Mesendoderm (in vitro differentiated cells): ENCODE measurements at regions not wholly inside any gene's neighbourhood (a gene's known extent, or its start where the extent isn't known, plus 50 kb on each side); places are given as distances from the start of the nearest gene placed in this dataset.
"Not testable (repeated sequence)": the region's sequence is repeated elsewhere in the genome, so short reads cannot be mapped to it uniquely, and the experiment has no call there.

ENCODE experiments used
- DNase-seq: peaks from one replicate; pipeline ENCODE4 v3.0.0; 2013
- H2AK5ac ChIP-seq: 2 replicates; pipeline ENCODE4 v1.6.1; 2013; ENCODE audit warnings: low read length, inconsistent platforms
- H2BK120ac ChIP-seq: 2 replicates; pipeline ENCODE4 v1.6.1; 2013; ENCODE audit warnings: low read depth, mild to moderate bottlenecking, low read length, moderate library complexity, mixed read lengths
- H2BK15ac ChIP-seq: replicated peaks from 2 replicates; pipeline ENCODE4 v1.6.1; 2013; ENCODE audit warnings: low read depth, mild to moderate bottlenecking, moderate library complexity
- H2BK5ac ChIP-seq: 2 replicates; pipeline ENCODE4 v1.6.1; 2013; ENCODE audit warnings: low read length, inconsistent platforms
- H3K18ac ChIP-seq: 2 replicates; pipeline ENCODE4 v1.6.1; 2013; ENCODE audit warnings: mild to moderate bottlenecking, low read length, mixed read lengths
- H3K23ac ChIP-seq: one replicate; pipeline ENCODE4 v1.6.1; 2013; ENCODE audit warnings: low read length
- H3K27ac ChIP-seq: 2 replicates; pipeline ENCODE4 v1.5.1; 2013; ENCODE audit warnings: low read depth, mild to moderate bottlenecking, inconsistent platforms, low read length, moderate library complexity
- H3K27me3 ChIP-seq: 2 replicates; pipeline ENCODE4 v1.6.1; 2013; ENCODE audit warnings: low read length, control low read depth, mild to moderate bottlenecking, inconsistent platforms; ENCODE audit not compliant: insufficient read depth, poor library complexity
- H3K36me3 ChIP-seq: 2 replicates; pipeline ENCODE4 v1.6.1; 2013; ENCODE audit warnings: low read length, inconsistent platforms; ENCODE audit not compliant: control insufficient read depth, insufficient read depth
- H3K4ac ChIP-seq: one replicate; pipeline ENCODE4 v1.6.1; 2013; ENCODE audit warnings: low read depth, mild to moderate bottlenecking, low read length, moderate library complexity
- H3K4me1 ChIP-seq: 2 replicates; pipeline ENCODE4 v1.6.1; 2013; ENCODE audit warnings: low read depth, low read length, inconsistent platforms; ENCODE audit not compliant: control insufficient read depth
- H3K4me2 ChIP-seq: 2 replicates; pipeline ENCODE4 v1.6.1; 2013; ENCODE audit warnings: low read length
- H3K4me3 ChIP-seq: 2 replicates; pipeline ENCODE4 v1.5.1; 2013; ENCODE audit warnings: mild to moderate bottlenecking, low read length
- H3K56ac ChIP-seq: one replicate; pipeline ENCODE4 v1.6.1; 2013; ENCODE audit warnings: low read length
- H3K79me1 ChIP-seq: 2 replicates; pipeline ENCODE4 v1.6.1; 2013; ENCODE audit warnings: low read length, inconsistent platforms
- H3K79me2 ChIP-seq: 2 replicates; pipeline ENCODE4 v1.6.1; 2013; ENCODE audit warnings: mild to moderate bottlenecking, low read length; ENCODE audit not compliant: control insufficient read depth, insufficient read depth
- H3K9ac ChIP-seq: 2 replicates; pipeline ENCODE4 v1.6.1; 2013; ENCODE audit warnings: low read length, inconsistent platforms
- H4K5ac ChIP-seq: one replicate; pipeline ENCODE4 v1.6.1; 2013; ENCODE audit warnings: low read length
- H4K8ac ChIP-seq: one replicate; pipeline ENCODE4 v1.6.1; 2013; ENCODE audit warnings: low read depth, mild to moderate bottlenecking, control low read depth, low read length, moderate library complexity
- WGBS: extraction: QIAGEN DNeasy Blood & Tissue Kit; methylation state at CpG from one replicate; pipeline ENCODE4 v1.1.7; 2013; ENCODE audit warnings: low lambda C conversion rate, missing lambda C conversion rate; ENCODE audit not compliant: insufficient coverage; ENCODE audit errors: extremely low coverage; 5-methylcytosine and 5-hydroxymethylcytosine counted together

DNA sequence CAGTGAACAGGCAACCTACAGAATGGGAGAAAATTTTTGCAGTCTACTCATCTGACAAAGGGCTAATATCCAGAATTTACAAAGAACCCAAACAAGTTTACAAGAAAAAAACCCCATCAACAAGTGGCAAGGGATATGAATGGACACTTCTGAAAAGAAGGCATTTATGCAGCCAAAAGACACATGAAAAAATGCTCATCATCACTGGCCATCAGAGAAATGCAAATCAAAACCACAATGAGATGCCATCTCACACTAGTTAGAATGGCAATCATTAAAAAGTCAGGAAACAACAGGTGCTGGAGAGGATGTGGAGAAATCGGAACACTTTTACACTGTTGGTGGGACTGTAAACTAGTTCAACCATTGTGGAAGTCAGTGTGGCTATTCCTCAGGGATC lies 80.3 kb downstream of the ZNF474 start:
- not testable (repeated sequence) for H2AK5ac ChIP-seq, H3K4me3 ChIP-seq, H3K27me3 ChIP-seq, H3K4me2 ChIP-seq, H2BK120ac ChIP-seq, H2BK15ac ChIP-seq, H3K23ac ChIP-seq, H3K18ac ChIP-seq, H3K36me3 ChIP-seq, H3K9ac ChIP-seq, H4K8ac ChIP-seq, H3K56ac ChIP-seq, H3K4me1 ChIP-seq, H3K4ac ChIP-seq, H4K5ac ChIP-seq, DNase-seq, H3K79me2 ChIP-seq, H3K79me1 ChIP-seq, H3K27ac ChIP-seq, H2BK5ac ChIP-seq
- WGBS, result no CpG with 5 or more reads among the region's 1 CpG

DNA sequence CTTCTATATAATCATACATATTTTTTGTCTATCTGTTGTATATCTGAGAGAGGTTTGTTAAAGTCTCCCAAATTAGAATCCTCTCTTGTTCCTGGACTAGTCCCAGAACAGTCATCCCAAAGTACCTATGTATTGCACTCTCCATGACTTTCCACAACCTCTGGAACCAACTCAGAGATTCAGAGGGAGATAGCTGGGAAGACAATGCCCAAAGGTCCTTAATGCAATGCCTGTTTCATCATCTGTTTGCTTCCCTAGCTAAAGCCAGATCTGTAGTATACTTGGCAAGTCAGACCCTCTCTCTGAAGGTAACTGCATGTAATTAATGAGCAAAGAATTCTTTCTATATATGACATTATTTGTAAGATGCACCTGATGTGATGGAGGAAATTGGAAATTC lies 89.4 kb downstream of the ZNF474 start:
- Histone ChIP-seq H2BK120ac (no peak overlapping the region), H3K27ac (no peak overlapping the region), H3K4me2 (no peak overlapping the region), H4K8ac (no peak overlapping the region), H2BK5ac (no peak overlapping the region), H3K18ac (no peak overlapping the region), H3K79me2 (no peaks in the 10 kb centered on the region), H3K4me1 (no peaks in the 10 kb centered on the region), H3K27me3 (no peaks in the 10 kb centered on the region), H3K4ac (no peak overlapping the region), H4K5ac (no peak overlapping the region), H3K23ac (no peak overlapping the region), H3K4me3 (no peak overlapping the region), H3K36me3 (no peaks in the 10 kb centered on the region), H3K56ac (no peak overlapping the region), H2AK5ac (no peak overlapping the region), H2BK15ac (no peak overlapping the region), H3K9ac (no peak overlapping the region), H3K79me1 (no peaks in the 10 kb centered on the region)
- DNase-seq, result peak; percentile 24

DNA sequence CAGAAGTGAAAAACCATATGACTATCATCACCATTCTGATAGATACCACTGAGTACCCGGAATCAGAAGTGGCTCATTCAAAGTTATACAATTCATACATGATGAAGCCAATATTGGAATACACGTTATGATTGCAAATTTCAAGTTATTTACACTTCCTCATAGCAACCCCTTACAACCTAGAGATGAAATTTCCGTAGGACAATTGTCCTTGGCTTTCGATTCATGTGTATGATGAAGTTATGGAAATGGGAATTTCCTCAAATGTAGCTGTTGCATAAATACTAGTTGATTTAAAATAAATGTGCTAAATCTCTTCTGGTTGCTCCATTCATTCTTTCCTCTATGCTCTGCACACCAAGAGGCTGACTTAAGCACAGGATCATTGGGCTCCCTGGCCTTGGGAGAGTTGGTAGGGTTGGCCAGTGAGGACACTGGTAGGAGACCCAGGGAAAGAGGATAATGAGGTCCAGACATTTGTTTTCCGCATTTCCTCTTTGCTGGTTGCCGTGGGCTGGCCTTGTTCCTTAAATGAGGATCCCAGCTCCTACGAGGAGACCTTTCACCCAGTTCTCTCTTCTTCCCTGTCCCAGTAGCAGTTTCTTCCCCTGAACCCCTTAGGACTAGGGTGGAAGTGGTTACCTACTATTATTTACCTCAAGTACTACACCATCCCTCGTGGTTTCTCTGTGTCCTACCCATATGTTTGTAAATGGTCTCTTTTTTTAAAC lies 90.3 kb downstream of the ZNF474 start:
- no peaks in the 10 kb centered on the region for H3K79me1 ChIP-seq
- no peak overlapping the region for H2BK5ac ChIP-seq
- no peak overlapping the region for H2AK5ac ChIP-seq
- no peak overlapping the region for H3K4ac ChIP-seq
- H3K4me3 ChIP-seq, result no peak overlapping the region
- no peaks in the 10 kb centered on the region for H3K4me1 ChIP-seq
- no peaks in the 10 kb centered on the region for H3K79me2 ChIP-seq
- H3K27me3 ChIP-seq, result no peaks in the 10 kb centered on the region
- no CpG with 5 or more reads among the region's 8 CpGs for whole genome bisulfite sequencing
- H3K18ac ChIP-seq, result no peak overlapping the region
- H2BK15ac ChIP-seq, result no peak overlapping the region
- no peak overlapping the region for H4K8ac ChIP-seq
- no peak overlapping the region for H2BK120ac ChIP-seq
- H3K36me3 ChIP-seq, result no peaks in the 10 kb centered on the region
- H3K56ac ChIP-seq, result no peak overlapping the region
- H3K27ac ChIP-seq, result no peak overlapping the region
- no peak overlapping the region for H3K23ac ChIP-seq
- no peak for DNase-seq
- H3K9ac ChIP-seq, result no peak overlapping the region
- no peak overlapping the region for H3K4me2 ChIP-seq
- H4K5ac ChIP-seq, result no peak overlapping the region

DNA sequence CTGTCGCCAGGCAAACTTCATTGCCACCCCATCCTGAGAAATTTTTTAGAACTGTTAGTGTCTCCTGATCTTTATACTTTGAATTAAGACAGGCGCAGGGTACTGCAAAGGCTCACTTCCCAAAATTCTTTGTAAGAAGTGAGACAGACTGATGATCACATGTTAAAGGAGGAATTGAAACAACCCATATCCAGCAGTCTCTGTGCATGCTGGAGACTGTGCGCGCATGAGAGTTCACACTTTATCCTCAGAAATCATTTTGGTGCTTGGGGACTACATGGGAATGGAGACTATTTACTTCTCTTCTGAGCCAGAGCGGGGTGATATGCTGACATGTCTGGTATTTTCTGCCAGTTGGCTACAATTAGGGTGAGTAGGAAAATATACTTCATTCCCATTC lies 91.2 kb downstream of the ZNF474 start:
- Histone ChIP-seq H3K23ac (no peak overlapping the region), H3K4me3 (no peak overlapping the region), H3K4ac (no peak overlapping the region), H3K9ac (no peak overlapping the region), H3K79me2 (no peaks in the 10 kb centered on the region), H2BK120ac (no peak overlapping the region), H3K18ac (no peak overlapping the region), H3K36me3 (no peaks in the 10 kb centered on the region), H3K27ac (no peak overlapping the region), H4K8ac (no peak overlapping the region), H3K56ac (no peak overlapping the region), H2AK5ac (no peak overlapping the region), H3K4me2 (no peak overlapping the region), H3K4me1 (no peaks in the 10 kb centered on the region), H3K79me1 (no peaks in the 10 kb centered on the region), H2BK15ac (no peak overlapping the region), H2BK5ac (no peak overlapping the region), H3K27me3 (no peaks in the 10 kb centered on the region), H4K5ac (no peak overlapping the region)
- WGBS, result no CpG with 5 or more reads among the region's 5 CpGs
- DNase-seq, result no peak

DNA sequence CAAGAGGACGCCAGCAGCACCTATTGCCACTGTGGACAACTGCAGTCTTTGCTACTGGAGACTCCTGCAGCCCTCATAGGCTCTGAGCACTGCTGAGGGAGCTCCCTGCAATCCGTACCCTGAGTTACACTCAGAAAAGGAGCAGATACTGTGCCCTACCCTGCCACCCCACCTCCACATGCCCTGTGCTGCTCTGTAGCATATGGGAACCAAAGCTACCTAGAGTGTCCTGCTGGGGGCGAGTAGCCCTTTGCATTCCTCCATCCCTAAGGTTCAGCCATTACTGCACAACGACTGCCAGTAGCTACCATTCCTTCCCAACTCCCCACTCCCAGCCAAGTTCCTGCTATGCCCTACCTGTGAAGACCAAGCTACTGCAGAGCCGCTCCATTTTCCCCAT lies 90.2 kb upstream of the SNCAIP start:
- Histone ChIP-seq H3K79me2 (no peaks in the 10 kb centered on the region), H3K27me3 (no peaks in the 10 kb centered on the region), H2BK5ac (no peak overlapping the region), H3K9ac (no peak overlapping the region), H2BK15ac (no peak overlapping the region), H3K4me1 (no peaks in the 10 kb centered on the region), H3K79me1 (no peaks in the 10 kb centered on the region), H2AK5ac (no peak overlapping the region), H3K23ac (no peak overlapping the region), H4K8ac (no peak overlapping the region), H3K18ac (no peak overlapping the region), H4K5ac (no peak overlapping the region), H3K4ac (no peak overlapping the region), H3K27ac (no peak overlapping the region), H2BK120ac (no peak overlapping the region), H3K4me2 (no peak overlapping the region), H3K56ac (no peak overlapping the region), H3K36me3 (no peaks in the 10 kb centered on the region), H3K4me3 (no peak overlapping the region)
- WGBS, result no CpG with 5 or more reads among the region's 5 CpGs
- DNase-seq, result peak; percentile 22

DNA sequence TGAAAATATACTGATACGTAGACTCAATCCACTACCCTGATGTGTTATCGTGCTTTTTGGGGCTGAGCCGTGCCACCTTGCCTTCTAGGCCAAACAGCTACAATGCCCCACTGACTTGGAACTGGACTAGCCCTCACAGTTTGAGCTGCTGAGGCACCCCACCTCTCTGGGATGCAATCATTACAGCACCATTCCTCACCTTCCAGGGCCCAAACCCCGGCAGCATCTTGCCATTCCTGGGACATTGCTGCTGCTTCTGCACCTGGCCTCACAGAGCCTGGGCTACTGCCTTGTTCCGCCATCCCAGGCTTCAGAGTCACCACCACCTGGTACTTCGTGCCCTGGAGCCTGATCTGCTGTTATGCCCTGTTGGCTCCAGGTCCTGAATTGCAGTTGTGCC lies 89.5 kb upstream of the SNCAIP start:
- no peaks in the 10 kb centered on the region for H3K36me3 ChIP-seq
- H4K5ac ChIP-seq, result no peak overlapping the region
- no CpG with 5 or more reads among the region's 6 CpGs for WGBS
- H3K18ac ChIP-seq, result no peak overlapping the region
- no peaks in the 10 kb centered on the region for H3K79me1 ChIP-seq
- H2BK120ac ChIP-seq, result no peak overlapping the region
- DNase-seq, result no peak
- H3K27ac ChIP-seq, result no peak overlapping the region
- no peaks in the 10 kb centered on the region for H3K27me3 ChIP-seq
- H3K4me2 ChIP-seq, result no peak overlapping the region
- no peak overlapping the region for H3K23ac ChIP-seq
- H2BK15ac ChIP-seq, result no peak overlapping the region
- H3K56ac ChIP-seq, result no peak overlapping the region
- no peaks in the 10 kb centered on the region for H3K79me2 ChIP-seq
- no peak overlapping the region for H2AK5ac ChIP-seq
- H3K4me1 ChIP-seq, result no peaks in the 10 kb centered on the region
- no peak overlapping the region for H3K4ac ChIP-seq
- H3K9ac ChIP-seq, result no peak overlapping the region
- H4K8ac ChIP-seq, result no peak overlapping the region
- H2BK5ac ChIP-seq, result no peak overlapping the region
- no peak overlapping the region for H3K4me3 ChIP-seq
